ENCODE measurements at regions not wholly inside any gene's neighbourhood (a gene's known extent, or its start where the extent isn't known, plus 50 kb on each side); places are given as distances from the start of the nearest gene placed in this dataset.

- intact Hi-C loops (cut with DNase I): no loop called here
- WGBS, 2 donors: 86 to 93% methylated on average over 2 of the region's 2 CpGs
- no peak for DNase-seq
- Histone ChIP-seq H3K27ac (no peak overlapping the region), H3K36me3 (no peaks in the 10 kb centered on the region), H3K4me3 (no peak overlapping the region), H3K27me3 (no peaks in the 10 kb centered on the region), H3K9me3 (no peaks in the 10 kb centered on the region), H3K4me1 (no peaks in the 10 kb centered on the region)
- TF ChIP-seq CTCF (IDR thresholded peaks at IDR 0.05): no peak
- no peak for TF ChIP-seq POLR2A (IDR thresholded peaks at IDR 0.05)
Measured at GRCh38 chr6:147823936-147824335, 315.4 kb downstream of the SAMD5 start.

GRCh38 chr6:147825848-147826247, 317.4 kb downstream of the SAMD5 start:
- no peak for DNase-seq
- TF ChIP-seq POLR2A (IDR thresholded peaks at IDR 0.05): no peak
- TF ChIP-seq CTCF (IDR thresholded peaks at IDR 0.05): no peak
- no peak overlapping the region for H3K4me3 ChIP-seq
- H3K4me1 ChIP-seq: no peaks in the 10 kb centered on the region
- H3K27ac ChIP-seq: no peak overlapping the region
- WGBS, 2 donors: 51 to 65% methylated on average over 2 of the region's 2 CpGs
- no peaks in the 10 kb centered on the region for H3K27me3 ChIP-seq
- no peaks in the 10 kb centered on the region for H3K9me3 ChIP-seq
- no peaks in the 10 kb centered on the region for H3K36me3 ChIP-seq
- intact Hi-C loops (cut with DNase I): no loop called here

- TF ChIP-seq CTCF (IDR thresholded peaks at IDR 0.05) (no peak), POLR2A (IDR thresholded peaks at IDR 0.05) (no peak)
- intact Hi-C loops (cut with DNase I): no loop called here
- no peaks in the 10 kb centered on the region for H3K9me3 ChIP-seq
- no peaks in the 10 kb centered on the region for H3K27me3 ChIP-seq
- H3K27ac ChIP-seq: no peak overlapping the region
- H3K36me3 ChIP-seq: no peaks in the 10 kb centered on the region
- H3K4me1 ChIP-seq: no peaks in the 10 kb centered on the region
- no peak for DNase-seq
- no peak overlapping the region for H3K4me3 ChIP-seq
- 68 to 74% methylated on average over 2 to 3 of the region's 4 CpGs for WGBS, 2 donors
Measured at GRCh38 chr6:147826698-147827097, 318.2 kb downstream of the SAMD5 start.

GRCh38 chr6:147829418-147829817, 320.9 kb downstream of the SAMD5 start:
- no peak for DNase-seq
- no peaks in the 10 kb centered on the region for H3K36me3 ChIP-seq
- WGBS, 2 donors: 92% methylated on average over 1 of the region's 1 CpG
- H3K4me3 ChIP-seq: no peak overlapping the region
- no peaks in the 10 kb centered on the region for H3K4me1 ChIP-seq
- intact Hi-C loops (cut with DNase I): no loop called here
- no peaks in the 10 kb centered on the region for H3K9me3 ChIP-seq
- TF ChIP-seq CTCF (IDR thresholded peaks at IDR 0.05): no peak
- no peak for TF ChIP-seq POLR2A (IDR thresholded peaks at IDR 0.05)
- no peak overlapping the region for H3K27ac ChIP-seq
- no peaks in the 10 kb centered on the region for H3K27me3 ChIP-seq

GRCh38 chr6:147829835-147830234, 321.3 kb downstream of the SAMD5 start:
- no peak overlapping the region for H3K4me3 ChIP-seq
- no peaks in the 10 kb centered on the region for H3K9me3 ChIP-seq
- H3K27me3 ChIP-seq: no peaks in the 10 kb centered on the region
- intact Hi-C loops (cut with DNase I): no loop called here
- TF ChIP-seq POLR2A (IDR thresholded peaks at IDR 0.05) (no peak), CTCF (IDR thresholded peaks at IDR 0.05) (no peak)
- no peaks in the 10 kb centered on the region for H3K36me3 ChIP-seq
- H3K4me1 ChIP-seq: no peaks in the 10 kb centered on the region
- no peak for DNase-seq
- no peak overlapping the region for H3K27ac ChIP-seq

Measured in esophagus squamous epithelium (tissue), 5 donors.